ENCODE measurements at regions not wholly inside any gene's neighbourhood (a gene's known extent, or its start where the extent isn't known, plus 50 kb on each side); places are given as distances from the start of the nearest gene placed in this dataset.

DNA sequence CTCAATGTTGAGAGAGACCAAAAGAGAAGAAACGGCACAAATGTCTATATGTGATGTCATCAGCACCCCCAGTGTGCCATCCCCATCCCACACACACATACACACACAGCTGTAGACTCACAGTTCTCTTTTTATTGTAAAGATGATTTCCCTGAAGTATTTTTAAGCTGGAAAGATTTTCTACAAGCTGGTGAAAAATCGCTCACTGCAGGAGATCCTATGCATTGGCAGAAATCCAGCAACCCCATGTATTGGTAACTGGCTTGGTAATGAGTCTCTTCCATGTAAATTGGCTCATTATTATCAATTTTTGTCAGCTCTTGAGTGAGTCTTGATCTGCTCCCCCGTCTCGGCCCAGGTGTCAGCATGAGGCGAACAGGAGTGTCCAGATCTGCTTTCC, 107.1 kb upstream of the UQCRFS1 start:
- Histone ChIP-seq H3K27ac (no peak overlapping the region), H3K4me3 (no peak overlapping the region)

GRCh38 chr19:29320618-29321017, 107.7 kb upstream of the UQCRFS1 start:
- Histone ChIP-seq H3K27ac (no peak overlapping the region), H3K4me3 (no peak overlapping the region)

DNA sequence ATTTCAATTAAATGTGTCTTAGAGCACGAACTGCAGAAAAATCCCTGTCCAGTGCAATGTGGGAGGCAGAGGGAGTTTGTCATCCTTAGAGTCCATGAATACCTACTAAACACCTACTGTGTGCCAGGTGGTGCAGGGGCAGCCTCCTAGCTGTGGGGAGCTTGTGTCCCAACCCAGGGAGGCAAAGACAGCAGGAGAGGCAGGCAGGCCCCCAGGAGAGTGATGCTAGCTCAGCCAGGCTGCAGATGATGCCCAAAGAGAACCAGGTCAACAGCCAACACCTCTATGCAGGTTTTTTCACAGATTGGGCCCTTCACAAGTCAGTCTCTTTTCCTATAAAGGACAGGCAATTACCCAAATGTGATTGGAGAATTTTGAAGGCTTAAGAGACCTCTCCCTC, 108.2 kb upstream of the UQCRFS1 start:
- Histone ChIP-seq H3K4me3 (no peak overlapping the region), H3K27ac (no peak overlapping the region)

DNA sequence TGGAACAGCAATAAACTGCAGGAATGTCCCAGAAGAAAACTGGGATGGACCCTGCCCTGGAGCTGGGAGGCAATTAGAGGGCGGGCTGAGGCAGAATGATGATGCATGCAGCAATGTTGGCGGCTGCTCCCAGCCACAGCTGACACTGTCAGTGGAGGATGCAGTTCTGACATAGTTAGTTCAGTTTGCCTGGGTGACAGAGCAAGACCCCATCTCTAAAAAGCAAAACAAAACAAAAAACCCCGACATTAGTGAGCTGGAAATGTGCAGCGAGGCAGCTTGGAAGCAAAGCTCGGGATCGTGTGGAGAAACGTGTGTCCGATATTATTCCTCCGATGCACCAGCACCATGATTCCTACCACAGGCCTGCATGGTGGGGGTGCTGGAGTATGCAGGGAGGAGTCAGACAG, 110.1 kb upstream of the UQCRFS1 start:
- H3K27ac ChIP-seq = no peak overlapping the region
- no peak overlapping the region for H3K4me3 ChIP-seq

GRCh38 chr19:29323440-29324290, 110.7 kb upstream of the UQCRFS1 start:
- H3K4me3 ChIP-seq = no peak overlapping the region
- no peak overlapping the region for H3K27ac ChIP-seq

DNA sequence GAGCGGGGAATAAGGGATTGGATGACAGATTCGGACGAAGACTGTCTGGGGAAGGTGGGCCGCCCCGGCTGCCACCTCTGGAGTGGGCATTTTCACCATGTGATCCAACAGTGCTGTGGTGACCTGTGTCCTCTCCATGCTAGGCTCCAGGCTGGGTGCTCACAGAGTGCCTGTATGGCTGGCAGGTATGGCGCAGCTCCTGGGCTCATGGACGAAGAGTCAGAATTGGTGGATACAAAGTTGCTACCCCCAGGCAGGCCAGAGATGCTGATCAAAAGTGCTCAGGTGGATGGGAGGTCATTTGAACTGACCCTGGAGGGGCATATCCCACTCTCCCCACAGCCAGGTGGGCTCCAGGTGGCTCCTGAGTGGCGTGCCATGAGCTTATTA, 111.3 kb upstream of the UQCRFS1 start:
- H3K27ac ChIP-seq = no peak overlapping the region
- no peak overlapping the region for H3K4me3 ChIP-seq

GRCh38 chr19:29324717-29325116, 111.8 kb upstream of the UQCRFS1 start:
- Histone ChIP-seq H3K27ac (no peak overlapping the region), H3K4me3 (no peak overlapping the region)

DNA sequence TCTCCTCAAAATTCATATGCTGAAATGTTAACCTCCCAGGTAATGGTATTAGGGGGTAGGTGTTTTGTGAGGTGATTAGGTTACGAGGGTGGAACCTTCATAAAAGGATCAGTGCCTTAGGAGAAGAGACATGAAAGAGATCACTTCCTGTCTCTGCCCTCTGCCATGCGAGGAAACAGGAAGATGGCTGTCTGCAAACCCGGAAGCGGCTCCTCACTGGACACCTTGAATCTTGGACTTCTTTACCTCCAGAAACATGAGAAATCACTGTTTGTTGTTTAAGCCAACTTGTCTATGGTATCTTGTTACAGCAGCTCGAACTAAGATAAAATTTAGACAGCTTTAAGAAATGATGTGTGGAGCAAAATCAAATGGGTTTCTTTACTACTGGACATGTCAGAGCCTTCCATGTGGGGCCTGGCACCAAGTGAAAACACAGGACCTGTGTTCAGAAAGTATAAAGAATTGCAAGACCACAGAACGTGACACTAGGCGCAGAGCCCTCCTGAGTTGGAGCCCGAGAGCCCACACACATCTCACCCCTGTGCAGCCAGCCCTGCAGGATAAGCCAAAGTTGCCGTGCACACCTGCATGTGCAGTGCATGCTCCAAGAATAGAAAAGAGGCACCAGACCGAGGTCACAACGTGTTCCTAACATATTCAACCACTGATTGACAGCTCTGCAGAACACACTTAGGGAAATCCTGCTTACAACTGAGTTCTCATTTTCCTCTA, 112.5 kb upstream of the UQCRFS1 start:
- no peak overlapping the region for H3K27ac ChIP-seq
- H3K4me3 ChIP-seq = no peak overlapping the region

GRCh38 chr19:29326351-29326750, 113.4 kb upstream of the UQCRFS1 start:
- no peak overlapping the region for H3K27ac ChIP-seq
- H3K4me3 ChIP-seq = no peak overlapping the region

DNA sequence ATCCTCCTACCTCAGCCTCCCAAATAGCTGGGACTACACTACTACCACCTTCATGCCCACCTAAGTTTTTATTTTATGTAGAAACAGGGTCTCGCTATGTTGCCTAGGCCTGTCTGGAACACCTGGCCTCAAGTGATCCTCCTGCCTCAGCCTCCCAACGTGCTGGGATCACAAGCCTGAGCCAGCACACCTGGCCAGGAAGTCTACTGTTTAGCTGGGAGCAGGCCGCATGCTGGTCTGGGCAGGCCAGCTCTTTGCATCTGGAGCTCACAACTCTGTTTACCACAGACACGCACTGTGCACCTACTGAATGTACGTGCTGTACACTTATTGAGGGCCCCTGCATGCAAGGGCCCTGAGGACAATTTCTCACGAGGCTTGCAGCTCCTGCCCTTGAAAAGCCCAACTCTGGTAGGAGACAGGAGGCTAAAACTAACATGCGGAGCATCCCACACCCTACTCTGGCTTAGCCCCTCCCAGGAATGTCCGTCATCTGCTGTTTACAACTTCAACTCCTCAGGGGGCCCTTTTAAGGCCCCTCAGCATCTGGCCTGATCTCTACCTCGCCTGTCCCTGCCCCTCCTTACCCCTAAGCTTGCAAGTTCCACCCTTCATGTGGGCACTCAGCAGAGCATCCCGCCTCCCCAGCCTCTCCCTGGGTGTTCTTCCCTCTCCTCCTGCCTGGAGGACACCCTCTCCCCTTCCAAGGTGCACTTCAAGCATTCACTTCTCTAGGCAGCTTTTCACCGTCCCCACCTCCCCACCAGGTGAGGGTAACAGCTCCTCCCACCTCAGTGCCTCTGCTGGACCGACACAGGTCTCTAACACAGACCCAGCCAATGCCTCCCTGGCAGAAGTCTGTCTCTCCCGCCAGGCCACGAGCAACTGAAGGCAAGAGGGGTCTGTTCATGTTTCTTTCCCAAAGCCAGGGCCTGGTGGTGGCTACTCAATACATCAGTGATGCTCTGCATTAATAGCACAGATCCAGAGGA, 114.2 kb upstream of the UQCRFS1 start:
- no peak overlapping the region for H3K4me3 ChIP-seq
- H3K27ac ChIP-seq = no peak overlapping the region

GRCh38 chr19:29328586-29328985, 115.6 kb upstream of the UQCRFS1 start:
- H3K27ac ChIP-seq = no peak overlapping the region
- no peak overlapping the region for H3K4me3 ChIP-seq

DNA sequence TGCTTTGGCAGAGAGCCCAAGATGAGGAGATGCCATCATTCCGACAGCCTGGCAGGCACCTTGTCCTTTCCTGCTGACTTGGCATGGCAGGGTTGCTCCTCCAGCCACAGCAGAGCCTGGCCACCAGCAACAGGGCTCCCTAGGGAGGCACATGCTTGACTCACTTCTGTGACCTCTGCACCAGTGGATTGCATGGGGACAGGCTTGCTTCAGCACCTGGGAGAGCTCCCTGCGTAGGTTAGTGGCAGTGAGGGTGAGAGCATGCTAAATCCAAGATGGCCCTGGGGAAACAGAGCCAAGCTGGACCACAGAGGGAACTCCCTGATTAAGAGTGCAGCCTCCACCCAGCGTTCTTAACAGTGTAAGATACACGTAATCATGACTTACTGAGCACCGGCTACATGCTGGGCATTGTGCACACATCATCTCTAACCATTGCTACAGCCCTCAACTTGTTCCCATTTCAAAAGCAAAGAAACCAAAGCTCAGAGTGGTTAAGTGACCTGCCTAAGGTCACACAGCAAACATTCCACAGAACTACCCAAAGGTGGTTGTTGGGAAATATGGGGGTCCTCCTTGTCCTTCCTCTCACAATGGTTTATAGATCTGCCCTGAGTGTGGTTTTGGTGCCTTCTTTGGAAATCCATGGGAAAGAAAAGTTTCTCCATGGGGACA, 116.6 kb upstream of the UQCRFS1 start:
- Histone ChIP-seq H3K4me3 (no peak overlapping the region), H3K27ac (no peak overlapping the region)

- Histone ChIP-seq H3K4me3 (no peak overlapping the region), H3K27ac (no peak overlapping the region)
These were observed 123.5 kb upstream of the UQCRFS1 start for GRCh38 chr19:29336425-29336824.

- Histone ChIP-seq H3K27ac (no peak overlapping the region), H3K4me3 (no peak overlapping the region)
These were observed 124.1 kb upstream of the UQCRFS1 start for GRCh38 chr19:29337029-29337428.

DNA sequence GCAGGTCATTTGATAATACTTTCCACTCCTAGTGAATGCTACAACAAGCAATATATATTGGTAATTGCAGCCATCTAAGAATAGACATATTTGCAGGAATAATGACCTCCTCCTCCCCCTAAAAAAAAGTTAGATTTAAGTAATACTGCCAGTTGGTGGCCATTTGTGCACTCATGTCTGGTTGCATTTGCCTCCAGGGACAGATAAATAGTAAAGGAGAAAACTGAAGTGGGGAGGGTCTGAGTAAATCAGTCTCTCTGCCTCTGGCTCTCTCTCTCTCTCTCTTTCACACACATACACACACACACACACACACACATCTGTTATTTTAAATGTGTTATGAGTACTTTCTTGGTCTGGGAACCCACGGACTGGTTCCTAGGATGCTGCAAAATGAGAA, 125.5 kb upstream of the UQCRFS1 start:
- H3K27ac ChIP-seq = no peak overlapping the region

DNA sequence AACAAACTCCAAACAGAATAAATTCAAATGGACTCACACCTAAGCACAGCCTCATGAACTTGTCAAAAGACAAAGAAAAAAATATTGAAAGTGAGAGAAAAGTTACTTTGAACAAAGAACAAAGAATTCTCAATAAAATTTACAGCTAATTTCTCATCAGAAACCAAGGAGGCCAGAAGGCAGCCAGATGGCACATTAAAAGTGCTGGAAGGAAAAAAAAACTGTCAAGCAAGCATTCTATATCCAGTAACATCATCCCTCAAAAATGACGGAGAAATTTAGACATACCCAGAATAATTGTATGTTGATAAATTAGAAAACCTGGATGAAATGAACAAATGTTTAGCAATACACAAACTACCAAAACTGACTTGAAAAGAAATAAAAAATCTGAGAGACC, 129.8 kb upstream of the UQCRFS1 start:
- H3K4me3 ChIP-seq = no peak overlapping the region
- no peak overlapping the region for H3K27ac ChIP-seq

More for the DNA sequence above, 125.5 kb upstream of the UQCRFS1 start:
- no peak overlapping the region for H3K4me3 ChIP-seq

DNA sequence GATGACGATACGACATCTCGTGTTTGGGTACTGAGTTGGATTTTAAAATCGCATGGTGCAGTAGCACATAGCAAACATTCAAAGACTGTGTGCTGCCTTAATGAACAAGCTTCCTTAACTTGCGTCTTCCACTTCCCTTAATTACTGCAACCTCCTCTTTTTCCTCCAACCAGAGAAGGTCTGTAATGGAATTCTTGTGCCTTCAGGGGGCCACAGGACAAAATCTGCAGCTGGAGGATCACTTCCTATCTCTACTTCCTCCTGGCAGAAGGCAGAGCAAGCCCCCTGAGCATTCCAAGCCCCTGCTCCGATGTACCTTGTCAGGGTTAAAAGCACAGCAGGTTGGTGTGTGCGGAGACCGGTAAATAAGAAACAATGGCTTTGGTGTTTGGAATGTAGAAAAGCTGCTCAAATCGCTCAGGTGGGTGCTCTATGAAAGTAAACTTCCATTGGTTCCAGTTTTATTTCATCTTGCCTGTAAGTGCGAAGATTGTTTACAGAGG, 151.3 kb upstream of the UQCRFS1 start:
- no peak overlapping the region for H3K27ac ChIP-seq
- no peak overlapping the region for H3K4me3 ChIP-seq

- Histone ChIP-seq H3K4me3 (no peak overlapping the region), H3K27ac (no peak overlapping the region)
These were observed 152.0 kb upstream of the UQCRFS1 start for GRCh38 chr19:29364999-29365398.

DNA sequence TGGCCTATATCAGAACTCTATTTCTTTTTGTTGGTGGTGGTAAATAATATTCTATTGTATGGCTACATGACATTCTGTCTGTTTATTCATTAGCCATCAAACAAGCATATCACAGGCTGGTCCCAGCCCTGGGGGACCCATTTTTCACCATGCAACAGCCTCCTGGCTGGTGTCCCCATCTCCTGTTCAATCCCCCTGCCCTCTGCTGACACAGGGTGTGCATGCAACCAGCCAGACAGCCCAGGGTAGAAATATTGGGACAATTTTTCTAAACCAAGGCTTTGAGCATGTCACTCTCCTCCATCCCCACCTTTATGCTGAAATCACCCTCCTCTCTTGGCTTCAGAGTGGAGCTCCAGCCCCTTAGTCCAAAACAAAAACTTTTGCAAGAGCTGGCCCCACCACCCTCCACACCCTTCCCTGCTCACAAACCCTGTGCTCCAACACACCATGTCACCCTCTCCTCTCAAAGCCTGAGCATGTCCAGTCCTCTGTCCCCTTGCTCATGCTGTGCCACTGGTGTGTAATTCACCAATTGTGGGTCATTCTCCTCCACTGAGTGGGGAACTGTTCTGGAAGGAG, 153.0 kb upstream of the UQCRFS1 start:
- Histone ChIP-seq H3K4me3 (no peak overlapping the region), H3K27ac (no peak overlapping the region)
